OCI-LY7 (cell line): ENCODE measurements at regions not wholly inside any gene's neighbourhood (a gene's known extent, or its start where the extent isn't known, plus 50 kb on each side); places are given as distances from the start of the nearest gene placed in this dataset.

Experiments used
- BruUV-seq: library from RNA; stranded (reverse); fragments of 400-500 nt; replicated peaks from 2 replicates; lab custom pipeline; 2021; lab: Mats Ljungman, UMichigan
- CTCF ChIA-PET: fragments of 300-600 bp; sonication (Branson Sonifier 250); formaldehyde crosslinking; loops from one replicate; lab custom pipeline; 2022; ENCODE audit warnings: antibody characterized with exemption; ENCODE audit not compliant: unreplicated experiment; lab: Charles Lee
- POLR2A ChIA-PET: fragments of 300-600 bp; sonication (Branson Sonifier 250); formaldehyde crosslinking; loops from one replicate; lab custom pipeline; 2022; ENCODE audit warnings: antibody characterized with exemption; lab: Charles Lee
- DNase-seq: peaks from one replicate; pipeline ENCODE4 v3.0.0-alpha.2; 2015; ENCODE audit warnings: low spot score
- H2AFZ ChIP-seq: fragments of 200-600 bp; sonication (generic), shearing (Covaris generic); 2 replicates; pipeline ENCODE4 v1.6.1; 2014; ENCODE audit warnings: mild to moderate bottlenecking, antibody characterized with exemption, low read length, moderate library complexity
- H3K27ac ChIP-seq: fragments of 200-600 bp; sonication (generic); 2 replicates; pipeline ENCODE4 v1.5.1; 2014; ENCODE audit warnings: mixed run types, low read depth, mild to moderate bottlenecking, moderate library complexity, low read length, inconsistent platforms; ENCODE audit not compliant: poor library complexity, severe bottlenecking
- H3K36me3 ChIP-seq: fragments of 200-600 bp; sonication (generic); 2 replicates; pipeline ENCODE4 v1.6.1; 2014; ENCODE audit warnings: mild to moderate bottlenecking, antibody characterized with exemption, low read length, moderate library complexity, mixed read lengths; ENCODE audit not compliant: insufficient read depth
- H3K4me1 ChIP-seq: fragments of 200-600 bp; sonication (generic); 2 replicates; pipeline ENCODE4 v1.5.1; 2014; ENCODE audit warnings: mild to moderate bottlenecking, low read length; ENCODE audit not compliant: insufficient read depth, poor library complexity, severe bottlenecking
- H3K4me2 ChIP-seq: fragments of 200-600 bp; sonication (generic); 2 replicates; pipeline ENCODE4 v1.6.1; 2014; ENCODE audit warnings: mild to moderate bottlenecking, low read length
- H3K4me3 ChIP-seq: fragments of 200-600 bp; sonication (generic); 2 replicates; pipeline ENCODE4 v1.5.1; 2014; ENCODE audit warnings: mild to moderate bottlenecking, low read depth, low read length; ENCODE audit not compliant: poor library complexity, severe bottlenecking
- H3K79me2 ChIP-seq: fragments of 200-600 bp; sonication (generic); 2 replicates; pipeline ENCODE4 v1.6.1; 2016; ENCODE audit warnings: low read depth, mild to moderate bottlenecking, low read length, moderate library complexity, mixed read lengths; ENCODE audit not compliant: insufficient read depth
- H3K9me2 ChIP-seq: fragments of 200-600 bp; sonication (generic); 2 replicates; pipeline ENCODE4 v1.6.1; 2016; ENCODE audit warnings: mild to moderate bottlenecking, low read length, mixed read lengths; ENCODE audit not compliant: insufficient read depth
- H3K9me3 ChIP-seq: fragments of 200-600 bp; sonication (generic); 2 replicates; pipeline ENCODE4 v1.6.1; 2014; ENCODE audit warnings: mild to moderate bottlenecking, mixed run types, low read length, mixed read lengths
- H4K20me1 ChIP-seq: fragments of 200-600 bp; sonication (generic); 2 replicates; pipeline ENCODE4 v1.6.1; 2014; ENCODE audit warnings: mild to moderate bottlenecking, antibody characterized with exemption, low read length, moderate library complexity, mixed read lengths; ENCODE audit not compliant: insufficient read depth
- EZH2phosphoT487 ChIP-seq: fragments of 200-600 bp; sonication (generic); IDR thresholded peaks from 2 replicates; pipeline ENCODE4 v1.6.1; 2018; ENCODE audit warnings: low read depth, borderline replicate concordance, mild to moderate bottlenecking, mixed run types, antibody characterized with exemption, low read length, moderate library complexity, mixed read lengths
- intact Hi-C: fragments of 100-400 bp; cut with micrococcal nuclease; formaldehyde crosslinking; loops from one replicate; pipeline ENCODE4 v1.10.0; 2022; ENCODE audit not compliant: unreplicated experiment
- TF ChIP-seq, protein P1 (sequence below): fragments of 200-600 bp; sonication (generic); conservative IDR thresholded peaks from 2 replicates; pipeline ENCODE4 v1.5.1; 2014; ENCODE audit warnings: mild to moderate bottlenecking, antibody characterized with exemption, low read length, moderate library complexity, mixed read lengths

GRCh38 chr10:44264244-44264643, 120.7 kb downstream of the CXCL12 start:
- H2AFZ ChIP-seq, result no peak overlapping the region
- H4K20me1 ChIP-seq, result no peaks in the 10 kb centered on the region
- DNase-seq, result no peak
- no peaks in the 10 kb centered on the region for H3K9me2 ChIP-seq
- POLR2A ChIA-PET, result no interaction called here
- TF ChIP-seq EZH2phosphoT487, result no peak
- TF ChIP-seq, protein P1, sequence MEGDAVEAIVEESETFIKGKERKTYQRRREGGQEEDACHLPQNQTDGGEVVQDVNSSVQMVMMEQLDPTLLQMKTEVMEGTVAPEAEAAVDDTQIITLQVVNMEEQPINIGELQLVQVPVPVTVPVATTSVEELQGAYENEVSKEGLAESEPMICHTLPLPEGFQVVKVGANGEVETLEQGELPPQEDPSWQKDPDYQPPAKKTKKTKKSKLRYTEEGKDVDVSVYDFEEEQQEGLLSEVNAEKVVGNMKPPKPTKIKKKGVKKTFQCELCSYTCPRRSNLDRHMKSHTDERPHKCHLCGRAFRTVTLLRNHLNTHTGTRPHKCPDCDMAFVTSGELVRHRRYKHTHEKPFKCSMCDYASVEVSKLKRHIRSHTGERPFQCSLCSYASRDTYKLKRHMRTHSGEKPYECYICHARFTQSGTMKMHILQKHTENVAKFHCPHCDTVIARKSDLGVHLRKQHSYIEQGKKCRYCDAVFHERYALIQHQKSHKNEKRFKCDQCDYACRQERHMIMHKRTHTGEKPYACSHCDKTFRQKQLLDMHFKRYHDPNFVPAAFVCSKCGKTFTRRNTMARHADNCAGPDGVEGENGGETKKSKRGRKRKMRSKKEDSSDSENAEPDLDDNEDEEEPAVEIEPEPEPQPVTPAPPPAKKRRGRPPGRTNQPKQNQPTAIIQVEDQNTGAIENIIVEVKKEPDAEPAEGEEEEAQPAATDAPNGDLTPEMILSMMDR, result no peak
- H3K4me2 ChIP-seq, result no peak overlapping the region
- BruUV-seq, result no TSS peak
- intact Hi-C loops, result no loop called here
- H3K36me3 ChIP-seq, result no peaks in the 10 kb centered on the region
- CTCF ChIA-PET, result no interaction called here
- no peaks in the 10 kb centered on the region for H3K9me3 ChIP-seq
- H3K27ac ChIP-seq, result no peak overlapping the region
- no peak overlapping the region for H3K4me3 ChIP-seq
- H3K79me2 ChIP-seq, result no peaks in the 10 kb centered on the region
- H3K4me1 ChIP-seq, result no peaks in the 10 kb centered on the region

- intact Hi-C loops, result no loop called here
- DNase-seq, result no peak
- POLR2A ChIA-PET, result no interaction called here
- Histone ChIP-seq H2AFZ (no peak overlapping the region), H3K4me2 (no peak overlapping the region), H3K4me3 (no peak overlapping the region), H3K9me2 (no peaks in the 10 kb centered on the region), H4K20me1 (no peaks in the 10 kb centered on the region), H3K36me3 (no peaks in the 10 kb centered on the region), H3K79me2 (no peaks in the 10 kb centered on the region), H3K9me3 (no peaks in the 10 kb centered on the region), H3K27ac (no peak overlapping the region), H3K4me1 (no peaks in the 10 kb centered on the region)
- no TSS peak for BruUV-seq
- TF ChIP-seq EZH2phosphoT487, result no peak
- TF ChIP-seq, protein P1, result no peak
- CTCF ChIA-PET, result no interaction called here
Measured at GRCh38 chr10:44263771-44264170, 121.1 kb downstream of the CXCL12 start.

DNA sequence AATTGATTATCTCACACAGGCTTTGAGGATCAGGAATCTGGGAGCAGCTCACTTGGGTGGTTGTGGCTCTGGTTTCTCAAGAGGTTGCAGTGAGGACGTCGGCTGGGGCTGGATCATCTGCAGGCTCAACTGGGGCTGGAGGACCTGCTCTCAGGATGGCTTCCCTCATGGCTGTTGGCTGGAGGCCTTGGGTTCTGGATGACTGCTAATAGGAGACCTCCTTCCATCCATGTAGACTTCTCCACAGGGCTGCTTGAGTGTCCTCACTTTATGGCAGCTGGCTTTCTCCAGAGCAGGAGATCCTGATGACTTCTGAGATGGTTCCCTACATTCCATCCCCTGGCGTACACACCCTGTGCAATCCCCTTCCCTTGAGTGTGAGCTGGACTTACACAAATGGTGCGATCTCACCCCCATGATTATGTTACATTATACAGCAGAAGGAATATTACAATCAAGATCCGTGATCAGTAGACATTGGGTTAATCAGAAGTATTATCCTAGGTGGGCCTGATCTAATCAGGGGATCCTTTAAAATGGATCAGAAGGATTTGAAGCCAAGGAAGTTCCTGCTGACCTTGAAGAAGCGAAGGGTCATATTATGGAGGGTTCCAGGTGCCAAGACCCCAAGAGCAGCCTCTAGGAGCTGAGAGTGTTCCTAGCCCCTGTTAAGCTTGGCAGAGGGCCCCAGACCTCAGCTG, 122.2 kb downstream of the CXCL12 start:
- ChIA-PET POLR2A (no interaction called here), CTCF (no interaction called here)
- Histone ChIP-seq H3K4me3 (no peak overlapping the region), H3K27ac (no peak overlapping the region), H3K9me2 (no peaks in the 10 kb centered on the region), H3K36me3 (no peaks in the 10 kb centered on the region), H3K4me2 (no peak overlapping the region), H3K4me1 (no peaks in the 10 kb centered on the region), H3K79me2 (no peaks in the 10 kb centered on the region), H3K9me3 (no peaks in the 10 kb centered on the region), H4K20me1 (no peaks in the 10 kb centered on the region), H2AFZ (no peak overlapping the region)
- no TSS peak for BruUV-seq
- TF ChIP-seq EZH2phosphoT487, result no peak
- TF ChIP-seq, protein P1, result no peak
- DNase-seq, result no peak
- intact Hi-C loops, result no loop called here
